EL (cell line): ENCODE measurements at regions not wholly inside any gene's neighbourhood (a gene's known extent, or its start where the extent isn't known, plus 50 kb on each side); places are given as distances from the start of the nearest gene placed in this dataset.

Source experiments
- DNase-seq: peaks from one replicate; pipeline ENCODE4 v3.0.0-alpha.2; 2016

DNA sequence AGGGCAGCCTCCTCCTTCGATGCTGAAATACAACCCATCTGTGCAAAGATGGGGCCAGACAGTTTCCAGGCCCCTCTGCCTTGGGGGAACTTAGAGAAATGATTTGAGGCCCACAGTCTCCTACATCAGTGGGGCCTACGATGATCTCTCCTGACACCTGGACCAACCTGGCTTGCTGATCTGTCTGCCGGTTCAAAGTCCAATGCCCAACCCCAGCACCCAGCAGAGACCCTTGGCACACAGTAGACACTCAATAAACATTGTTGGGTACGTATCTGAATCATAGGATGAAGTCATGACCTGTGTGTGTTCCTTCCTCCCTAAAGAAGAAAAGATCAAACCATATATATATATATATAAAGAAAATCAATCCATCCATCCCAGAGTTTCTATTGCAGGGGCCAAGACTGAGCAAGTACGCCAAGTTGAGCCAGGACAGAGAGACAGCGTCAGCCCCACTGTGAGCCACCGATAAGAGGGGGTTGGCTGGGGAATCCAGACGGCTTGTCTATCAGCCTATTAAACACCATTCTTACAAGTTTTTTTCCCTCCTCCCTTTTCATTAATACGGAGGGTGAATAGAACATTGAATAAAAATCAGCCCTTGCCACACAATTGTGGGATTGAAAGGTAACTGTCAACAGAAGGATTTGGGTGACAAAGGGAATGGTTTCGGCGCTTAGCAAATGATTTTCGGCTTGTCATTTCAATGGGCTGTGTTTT lies 244.1 kb downstream of the MN1 start:
- no peak for DNase-seq

DNA sequence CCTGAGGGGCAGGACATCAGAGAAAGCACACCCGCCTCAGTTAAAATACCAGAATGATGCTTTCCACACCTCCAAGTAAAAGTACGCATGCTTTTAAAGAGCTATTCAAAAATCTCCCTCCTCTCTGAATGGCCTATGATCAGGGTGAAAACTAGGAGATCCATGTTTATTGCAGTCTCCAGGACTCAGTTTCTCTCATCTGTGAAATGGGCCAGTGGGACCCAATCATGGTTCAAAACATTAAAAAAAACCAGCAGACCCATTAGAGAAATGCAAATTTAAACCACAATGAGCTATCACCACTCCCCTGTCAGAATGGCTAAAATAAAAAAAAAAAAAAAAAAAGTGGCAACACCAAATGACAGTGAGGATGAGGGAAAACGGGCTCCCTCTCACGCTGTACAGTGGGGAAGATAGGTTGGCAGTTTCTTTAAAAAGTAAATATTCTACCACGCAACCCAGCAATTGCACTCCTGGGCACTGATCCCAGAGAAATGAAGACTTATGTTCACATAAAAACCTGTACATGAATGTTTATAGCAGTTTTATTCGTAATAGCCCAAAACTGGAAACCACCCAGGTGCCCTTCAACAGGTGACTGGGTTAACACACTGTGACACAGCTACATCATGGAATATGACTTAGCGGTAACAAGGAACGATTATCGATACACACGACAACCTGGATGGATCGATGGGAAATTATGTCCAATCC lies 242.7 kb downstream of the MN1 start:
- DNase-seq = no peak

DNA sequence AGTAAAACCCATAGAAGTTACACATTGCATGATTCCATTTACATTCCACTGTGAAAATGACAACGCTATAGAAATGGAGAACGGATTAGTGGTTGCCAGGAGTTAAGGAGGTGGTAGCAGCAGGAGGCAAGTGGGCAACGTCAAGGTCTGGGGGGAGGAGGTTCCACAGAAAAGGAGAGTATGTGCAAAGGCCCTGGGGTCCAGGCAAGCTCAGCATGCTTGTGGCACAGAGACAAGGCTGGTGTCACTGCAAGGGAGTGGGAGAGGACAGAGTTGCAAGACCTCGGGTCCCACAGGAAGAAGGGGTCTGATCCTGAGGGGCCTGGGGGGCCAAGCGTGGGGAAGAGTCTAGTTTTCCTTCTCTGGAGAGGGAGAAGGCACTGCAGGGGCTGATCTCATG lies 240.8 kb downstream of the MN1 start:
- DNase-seq = no peak

- DNase-seq = no peak
Measured at GRCh38 chr22:27561286-27561904, 240.2 kb downstream of the MN1 start.

DNA sequence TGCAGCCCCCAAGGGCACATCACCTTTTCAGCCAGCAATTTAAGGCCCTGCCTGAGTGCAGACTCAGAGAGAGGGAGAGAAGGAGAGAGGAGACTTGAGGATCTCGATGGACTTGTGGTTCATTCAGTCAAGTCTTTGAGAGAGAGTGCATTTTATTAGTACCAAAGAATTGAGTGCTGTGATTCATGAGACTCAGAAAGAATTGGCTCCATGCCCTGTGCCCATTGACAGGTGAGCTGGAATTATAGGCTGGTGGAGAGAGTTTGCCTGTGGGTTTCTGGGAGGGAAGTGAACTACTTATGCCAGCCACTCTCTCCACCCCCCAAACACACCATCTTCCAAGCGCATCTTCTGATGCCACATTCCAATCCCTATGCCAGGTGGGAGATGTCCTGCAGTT lies 236.8 kb downstream of the MN1 start:
- DNase-seq = no peak

- no peak for DNase-seq
Measured at GRCh38 chr22:27566602-27567001, 235.0 kb downstream of the MN1 start.

GRCh38 chr22:27568265-27568664 lies 233.3 kb downstream of the MN1 start:
- no peak for DNase-seq

GRCh38 chr22:27571463-27572277 lies 229.9 kb downstream of the MN1 start:
- DNase-seq = no peak

GRCh38 chr22:27572278-27572666 lies 229.3 kb downstream of the MN1 start:
- no peak for DNase-seq

DNA sequence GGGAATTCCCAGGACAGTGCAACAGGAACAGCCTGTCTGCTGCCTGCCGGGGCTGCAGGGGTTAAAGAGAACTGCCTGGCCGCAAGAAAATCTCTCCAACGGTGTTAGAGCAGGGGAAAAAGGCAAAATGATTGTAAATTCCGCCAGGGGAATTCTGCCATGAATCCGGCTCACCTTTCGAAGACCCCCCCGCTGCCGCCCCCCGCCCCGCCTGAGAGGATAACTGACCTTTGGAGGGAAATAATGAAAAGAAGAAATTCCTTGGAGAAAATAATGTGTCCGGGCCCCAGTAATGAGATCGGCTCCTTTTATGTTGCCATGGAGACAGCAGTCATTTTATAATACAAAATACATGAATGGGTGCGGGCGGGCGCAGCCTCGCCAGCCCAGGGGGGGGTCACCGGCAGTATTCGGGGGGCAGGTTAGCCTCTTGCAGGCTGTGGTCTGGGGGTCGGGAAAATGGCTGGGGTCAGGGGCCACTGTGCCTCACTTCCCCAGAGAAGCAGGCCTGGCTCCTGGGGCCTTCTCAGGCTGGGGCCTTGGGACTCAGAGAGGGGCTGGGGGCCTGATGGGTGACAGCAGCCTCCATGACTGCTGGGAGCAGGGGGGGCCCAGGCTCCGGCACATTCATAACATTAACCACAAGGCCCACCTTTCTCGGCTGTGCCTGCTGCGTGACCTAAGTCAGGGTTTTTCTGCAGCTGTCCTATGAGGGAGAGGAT lies 228.1 kb downstream of the MN1 start:
- DNase-seq = no peak

- DNase-seq = no peak
Measured at GRCh38 chr22:27574002-27574366, 227.6 kb downstream of the MN1 start.

GRCh38 chr22:27574651-27575050 lies 226.9 kb downstream of the MN1 start:
- no peak for DNase-seq

GRCh38 chr22:27575348-27575747 lies 226.2 kb downstream of the MN1 start:
- no peak for DNase-seq

- DNase-seq = no peak
Measured at GRCh38 chr22:27576413-27576812, 225.1 kb downstream of the MN1 start.

DNA sequence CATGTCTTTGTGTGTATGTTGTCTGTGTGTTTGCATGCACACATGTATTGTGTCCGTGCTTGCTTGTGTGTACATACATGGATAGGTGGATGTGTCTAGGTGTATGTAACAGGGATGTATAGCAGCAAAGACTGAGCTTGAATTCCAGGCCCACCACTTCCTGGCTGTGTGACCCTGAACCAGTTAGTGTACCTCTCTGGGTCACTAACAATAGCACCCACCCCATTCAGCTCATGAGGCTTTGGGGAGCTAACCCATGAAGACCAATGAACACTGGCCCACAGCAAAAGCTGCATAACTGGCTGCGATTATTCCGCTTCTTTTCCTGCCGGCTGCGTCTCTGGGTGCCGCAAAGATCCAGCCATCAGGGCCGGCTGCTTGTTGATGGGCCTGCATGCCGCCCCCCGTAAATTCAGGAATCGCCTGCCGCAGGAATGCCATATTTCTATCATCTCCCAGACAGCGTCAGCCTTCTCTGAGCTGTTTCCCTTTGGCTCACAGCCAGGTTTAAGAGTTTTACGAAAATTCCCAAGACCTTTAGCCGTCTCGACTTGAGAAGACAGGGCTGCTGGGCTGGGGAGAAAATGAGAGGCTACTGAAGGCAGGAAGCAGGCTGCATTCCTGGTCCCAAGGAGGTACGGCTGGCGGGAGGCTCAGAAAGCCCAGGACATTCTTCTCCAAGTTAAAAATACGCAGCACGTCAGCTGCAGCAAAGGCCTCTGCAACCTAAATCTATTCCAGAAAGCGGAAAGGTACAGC lies 224.6 kb downstream of the MN1 start:
- no peak for DNase-seq

- no peak for DNase-seq
Measured at GRCh38 chr22:27577574-27577969, 224.0 kb downstream of the MN1 start.

DNA sequence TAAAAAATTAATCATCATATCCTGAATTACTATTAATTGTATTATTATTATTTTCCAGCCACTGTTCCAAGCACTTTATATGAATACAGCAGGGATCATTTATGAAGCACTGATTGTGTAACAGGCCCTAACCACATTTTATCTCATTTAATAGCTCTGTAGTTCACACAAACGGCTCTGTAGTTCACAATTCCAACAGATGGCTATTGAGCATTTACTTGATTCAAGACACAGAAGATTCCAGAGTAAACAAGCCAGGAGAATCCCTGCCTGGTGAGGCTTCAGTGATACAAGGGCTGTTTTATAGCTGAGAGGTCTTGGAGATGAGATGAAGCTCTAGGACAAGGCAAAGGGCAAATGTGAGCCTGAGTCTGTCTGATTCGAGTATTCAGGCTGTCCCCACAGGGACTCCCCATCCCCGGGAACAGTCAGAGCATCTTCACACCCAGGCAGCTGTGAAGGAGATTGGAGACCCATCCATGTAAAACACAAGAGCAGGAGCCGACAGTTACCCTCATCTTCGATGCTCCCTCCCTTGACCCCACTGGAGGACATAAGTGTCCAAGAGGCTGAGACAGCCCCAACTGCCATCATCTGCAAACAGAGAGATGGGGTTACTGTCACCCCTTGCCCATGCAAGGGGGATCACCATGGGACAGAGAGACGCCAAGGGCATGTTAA lies 222.5 kb downstream of the MN1 start:
- no peak for DNase-seq

GRCh38 chr22:27580311-27580897 lies 221.2 kb downstream of the MN1 start:
- DNase-seq = no peak

DNA sequence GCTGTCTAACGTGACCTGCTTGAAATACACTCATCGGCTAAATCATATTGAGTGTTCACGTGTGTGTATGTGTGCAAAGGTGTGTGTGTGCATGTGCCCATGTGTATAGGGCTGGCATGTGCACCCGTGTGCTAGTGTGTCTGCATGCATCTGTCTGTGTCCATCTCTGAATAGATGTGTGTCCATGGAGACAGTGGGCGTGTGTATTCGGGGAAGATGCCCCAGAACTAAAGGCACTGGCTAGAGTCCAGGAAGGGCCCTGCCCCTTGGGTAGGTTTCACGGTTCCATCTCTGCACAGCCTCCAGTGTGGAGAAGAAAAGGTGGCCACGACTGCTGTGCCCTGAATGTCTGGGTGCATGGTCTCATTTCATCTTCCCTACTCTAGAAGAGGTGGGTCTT lies 220.3 kb downstream of the MN1 start:
- DNase-seq = no peak

GRCh38 chr22:27581688-27582087 lies 219.9 kb downstream of the MN1 start:
- no peak for DNase-seq

GRCh38 chr22:27583856-27584255 lies 217.7 kb downstream of the MN1 start:
- no peak for DNase-seq
